HUES48 (cell line): ENCODE measurements at regions not wholly inside any gene's neighbourhood (a gene's known extent, or its start where the extent isn't known, plus 50 kb on each side); places are given as distances from the start of the nearest gene placed in this dataset.
"Not testable (repeated sequence)": the region's sequence is repeated elsewhere in the genome, so short reads cannot be mapped to it uniquely, and the experiment has no call there.

Experiments
- H3K27ac ChIP-seq: one replicate; pipeline ENCODE4 v1.7.0; 2013; ENCODE audit warnings: low read depth, low read length, inconsistent platforms
- H3K27me3 ChIP-seq: 2 replicates; pipeline ENCODE4 v1.6.1; 2013; ENCODE audit warnings: mild to moderate bottlenecking, low read length; ENCODE audit not compliant: control insufficient read depth, insufficient read depth
- H3K36me3 ChIP-seq: 2 replicates; pipeline ENCODE4 v1.6.1; 2013; ENCODE audit warnings: low read length; ENCODE audit not compliant: control insufficient read depth, insufficient read depth
- H3K4me1 ChIP-seq: 2 replicates; pipeline ENCODE4 v1.6.1; 2013; ENCODE audit warnings: mild to moderate bottlenecking, low read length; ENCODE audit not compliant: control insufficient read depth, insufficient read depth
- H3K4me3 ChIP-seq: 2 replicates; pipeline ENCODE4 v1.5.1; 2013; ENCODE audit warnings: mild to moderate bottlenecking, low read depth, low read length
- H3K9ac ChIP-seq: 2 replicates; pipeline ENCODE4 v1.6.1; 2013; ENCODE audit warnings: mild to moderate bottlenecking, low read depth, low read length, moderate library complexity
- H3K9me3 ChIP-seq: 2 replicates; pipeline ENCODE4 v1.6.1; 2013; ENCODE audit warnings: low read length; ENCODE audit not compliant: control insufficient read depth, insufficient read depth

- Histone ChIP-seq H3K36me3 (no peaks in the 10 kb centered on the region), H3K9me3 (no peaks in the 10 kb centered on the region), H3K9ac (no peak overlapping the region), H3K27ac (no peak overlapping the region), H3K4me1 (no peaks in the 10 kb centered on the region; the same call in 1 of the 2 replicates), H3K27me3 (no peaks in the 10 kb centered on the region), H3K4me3 (no peak overlapping the region)
Observed at GRCh38 chr4:100907465-100908454, 389.9 kb upstream of the EMCN start.

DNA sequence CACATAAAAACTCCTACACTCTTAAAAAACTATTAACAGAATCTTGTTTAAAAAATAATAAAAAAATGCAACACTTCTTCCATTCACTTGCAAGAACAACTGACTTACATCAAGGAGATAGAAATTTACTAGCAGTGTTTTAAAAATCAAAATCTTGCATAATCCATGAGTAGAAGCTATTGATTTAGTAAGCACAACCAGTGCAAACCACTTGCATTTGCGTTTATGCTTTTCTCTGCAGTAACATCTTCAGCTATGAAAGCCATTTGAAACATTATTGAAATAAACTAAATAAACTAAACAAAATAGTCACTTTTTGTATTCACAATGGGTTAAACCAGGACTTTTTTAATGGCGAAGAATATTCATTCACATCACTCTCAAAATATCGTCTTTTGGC, 389.2 kb upstream of the EMCN start:
- H3K36me3 ChIP-seq, result no peaks in the 10 kb centered on the region
- no peaks in the 10 kb centered on the region for H3K4me1 ChIP-seq
- H3K9ac ChIP-seq, result no peak overlapping the region
- no peaks in the 10 kb centered on the region for H3K9me3 ChIP-seq
- H3K27ac ChIP-seq, result no peak overlapping the region
- no peaks in the 10 kb centered on the region for H3K27me3 ChIP-seq
- no peak overlapping the region for H3K4me3 ChIP-seq

DNA sequence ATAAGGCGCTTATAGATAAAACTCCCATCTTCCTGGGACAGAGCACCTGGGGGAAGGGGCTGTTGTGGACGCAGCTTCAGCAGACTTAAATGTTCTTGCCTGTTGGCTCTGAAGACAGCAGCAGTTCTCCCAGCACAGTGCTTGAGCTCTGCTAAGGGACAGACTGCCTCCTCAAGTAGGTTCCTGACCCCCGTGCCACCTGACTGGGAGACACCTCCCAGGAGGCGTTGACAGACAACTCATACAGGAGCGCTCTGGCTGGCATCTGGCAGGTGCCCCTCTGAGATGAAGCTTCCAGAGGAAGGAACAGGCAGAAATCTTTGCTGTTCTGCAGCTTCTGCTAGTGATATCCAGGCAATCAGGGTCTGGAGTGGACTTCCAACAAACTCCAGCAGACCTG, 383.1 kb upstream of the EMCN start:
- not testable (repeated sequence) for H3K9ac ChIP-seq, H3K9me3 ChIP-seq, H3K27me3 ChIP-seq, H3K4me1 ChIP-seq, H3K27ac ChIP-seq, H3K4me3 ChIP-seq, H3K36me3 ChIP-seq

DNA sequence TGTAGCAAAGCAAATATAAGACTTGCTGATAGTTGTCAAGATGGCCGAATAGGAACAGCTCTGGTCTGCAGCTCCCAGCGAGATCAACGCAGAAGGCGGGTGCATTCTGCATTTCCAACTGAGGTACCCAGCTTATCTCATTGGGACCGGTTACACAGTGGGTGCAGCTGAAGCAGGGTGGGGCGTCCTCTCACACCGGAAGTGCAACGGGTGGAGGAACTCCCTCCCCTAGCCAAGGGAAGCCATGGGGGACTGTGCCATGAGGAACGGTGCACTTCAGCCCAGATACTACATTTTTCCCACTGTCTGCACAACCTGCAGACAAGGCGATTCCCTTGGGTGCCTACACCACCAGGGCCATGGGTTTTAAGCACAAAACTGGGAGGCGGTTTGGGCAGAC, 382.3 kb upstream of the EMCN start:
- Histone ChIP-seq H3K36me3 (no peaks in the 10 kb centered on the region), H3K9ac (no peak overlapping the region), H3K9me3 (no peaks in the 10 kb centered on the region), H3K27ac (no peak overlapping the region), H3K27me3 (no peaks in the 10 kb centered on the region), H3K4me3 (no peak overlapping the region), H3K4me1 (no peaks in the 10 kb centered on the region)

DNA sequence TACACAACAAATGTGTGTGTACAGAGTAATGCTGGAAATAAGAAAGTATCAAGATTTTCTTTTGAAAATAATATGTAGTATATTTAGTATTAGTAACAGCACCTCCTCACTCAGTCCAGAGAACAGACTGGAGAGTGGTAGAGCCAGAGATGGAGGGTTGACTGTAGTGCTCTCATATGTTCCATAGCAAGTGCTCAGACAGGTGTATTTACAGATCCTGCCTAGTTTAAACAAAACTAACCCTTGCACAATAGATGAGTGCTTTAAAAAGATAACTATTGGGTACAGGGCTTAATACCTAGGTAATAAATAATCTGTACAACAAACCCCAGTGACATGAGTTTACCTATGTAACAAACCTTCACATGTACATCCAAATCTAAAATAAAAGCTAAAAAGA, 381.0 kb upstream of the EMCN start:
- H3K27me3 ChIP-seq, result no peaks in the 10 kb centered on the region
- no peak overlapping the region for H3K9ac ChIP-seq
- no peaks in the 10 kb centered on the region for H3K4me1 ChIP-seq
- no peak overlapping the region for H3K27ac ChIP-seq
- H3K36me3 ChIP-seq, result no peaks in the 10 kb centered on the region
- no peak overlapping the region for H3K4me3 ChIP-seq
- no peaks in the 10 kb centered on the region for H3K9me3 ChIP-seq

GRCh38 chr4:100895556-100896197, 377.9 kb upstream of the EMCN start:
- Histone ChIP-seq H3K9me3 (peaks cover under 1% of the 10 kb centered on the region; the same call in 1 of the 2 replicates), H3K27ac (no peak overlapping the region), H3K4me1 (no peaks in the 10 kb centered on the region), H3K27me3 (no peaks in the 10 kb centered on the region), H3K9ac (no peak overlapping the region), H3K36me3 (no peaks in the 10 kb centered on the region), H3K4me3 (no peak overlapping the region)

DNA sequence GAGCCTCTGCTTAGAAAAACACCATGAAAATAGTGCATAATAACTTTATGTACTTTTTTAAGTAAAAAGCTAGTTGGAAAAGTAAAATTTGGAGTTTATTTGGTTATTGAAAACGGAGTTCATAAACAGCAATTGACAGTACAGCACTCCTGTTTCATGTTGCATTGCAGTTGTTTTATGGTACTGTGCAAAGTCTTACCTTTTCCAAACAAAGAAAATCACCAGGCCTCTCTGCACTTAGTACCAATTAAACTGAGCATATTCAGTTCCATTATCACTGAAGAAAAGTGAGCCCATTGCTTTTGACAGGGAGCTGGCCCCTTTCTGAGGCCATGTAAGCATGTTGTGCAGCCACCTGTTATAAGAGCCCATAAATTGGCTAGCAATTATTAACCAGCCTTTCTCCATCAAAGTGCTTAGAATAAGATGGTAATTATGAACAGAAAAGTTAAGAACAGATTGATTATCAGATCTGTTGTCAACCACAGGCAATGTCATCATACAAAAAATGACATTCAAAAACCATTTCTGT, 376.6 kb upstream of the EMCN start:
- Histone ChIP-seq H3K4me1 (peaks cover under 1% of the 10 kb centered on the region; the same call in 1 of the 2 replicates), H3K27me3 (no peaks in the 10 kb centered on the region), H3K27ac (no peak overlapping the region), H3K4me3 (no peak overlapping the region), H3K36me3 (no peaks in the 10 kb centered on the region), H3K9ac (no peak overlapping the region), H3K9me3 (peaks cover 5% of the 10 kb centered on the region; the same call in 1 of the 2 replicates)

GRCh38 chr4:100891808-100892207, 374.0 kb upstream of the EMCN start:
- H3K4me1 ChIP-seq, result peaks cover 20% of the 10 kb centered on the region; the same call in 1 of the 2 replicates

DNA sequence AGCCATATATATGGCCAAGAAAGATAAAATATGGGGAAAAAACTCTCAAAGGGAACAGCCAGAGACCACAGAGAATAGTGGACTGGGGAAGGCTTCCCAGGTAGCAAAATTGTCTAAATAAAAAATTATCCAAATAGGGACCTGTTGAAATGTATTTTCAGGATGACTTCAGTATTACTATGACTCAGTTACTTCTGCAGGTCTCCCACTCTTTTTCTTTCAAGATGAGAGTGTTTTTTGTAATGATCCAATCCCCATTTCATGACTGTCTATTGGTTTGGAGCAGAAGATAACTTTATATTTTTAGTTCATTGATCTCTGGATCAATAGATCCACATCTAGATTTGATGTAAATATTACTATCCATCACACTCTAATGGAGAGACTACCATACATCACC, 372.1 kb upstream of the EMCN start:
- Histone ChIP-seq H3K36me3 (no peaks in the 10 kb centered on the region), H3K27me3 (no peaks in the 10 kb centered on the region), H3K4me3 (no peak overlapping the region), H3K9me3 (peaks cover 5% of the 10 kb centered on the region; the same call in 1 of the 2 replicates), H3K4me1 (peaks cover 20% of the 10 kb centered on the region; the same call in 1 of the 2 replicates), H3K9ac (no peak overlapping the region), H3K27ac (no peak overlapping the region)

More at GRCh38 chr4:100891808-100892207, 374.0 kb upstream of the EMCN start:
- no peaks in the 10 kb centered on the region for H3K36me3 ChIP-seq
- H3K27ac ChIP-seq, result no peak overlapping the region
- peaks cover 5% of the 10 kb centered on the region; the same call in 1 of the 2 replicates for H3K9me3 ChIP-seq
- no peak overlapping the region for H3K4me3 ChIP-seq
- H3K27me3 ChIP-seq, result no peaks in the 10 kb centered on the region
- H3K9ac ChIP-seq, result no peak overlapping the region

- Histone ChIP-seq H3K4me3 (no peak overlapping the region), H3K36me3 (no peaks in the 10 kb centered on the region), H3K4me1 (peaks cover 20% of the 10 kb centered on the region; the same call in 1 of the 2 replicates), H3K27me3 (no peaks in the 10 kb centered on the region), H3K27ac (no peak overlapping the region), H3K9me3 (peaks cover 5% of the 10 kb centered on the region; the same call in 1 of the 2 replicates), H3K9ac (no peak overlapping the region)
Observed at GRCh38 chr4:100889401-100889800, 371.6 kb upstream of the EMCN start.

DNA sequence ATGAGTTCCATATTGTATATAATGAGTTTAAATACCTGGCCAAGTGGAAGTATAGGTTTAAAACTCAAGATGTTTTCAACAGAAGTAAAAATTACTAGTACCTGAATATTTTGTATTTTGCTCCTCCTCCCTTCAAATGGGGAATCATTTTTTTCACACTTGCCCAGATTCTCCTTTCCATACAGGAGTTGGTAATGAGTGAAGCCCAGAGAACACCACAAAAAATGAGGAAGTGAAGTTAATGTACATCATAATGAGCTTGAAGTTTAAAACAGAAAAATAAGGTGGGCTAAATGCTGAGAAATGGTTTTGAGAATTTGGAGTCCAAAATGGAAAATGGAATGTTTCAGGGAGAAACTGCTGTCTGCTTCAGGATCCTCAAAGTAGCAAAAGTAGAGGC, 364.8 kb upstream of the EMCN start:
- Histone ChIP-seq H3K9ac (no peak overlapping the region), H3K9me3 (no peaks in the 10 kb centered on the region), H3K27ac (no peak overlapping the region), H3K4me1 (0 out of 2 replicates have a peak, but pooled peaks cover 2% of the 10 kb centered on the region), H3K27me3 (no peaks in the 10 kb centered on the region), H3K4me3 (no peak overlapping the region), H3K36me3 (no peaks in the 10 kb centered on the region)
